Tibial nerve (tissue), 4 donors: ENCODE measurements at regions not wholly inside any gene's neighbourhood (a gene's known extent, or its start where the extent isn't known, plus 50 kb on each side); places are given as distances from the start of the nearest gene placed in this dataset.
"Not testable (repeated sequence)": the region's sequence is repeated elsewhere in the genome, so short reads cannot be mapped to it uniquely, and the experiment has no call there.

Source experiments
- DNase-seq, 2 donors: peaks; one replicate each; pipeline ENCODE4 v3.0.0-alpha.2; 2019; ENCODE audit warnings: low spot score in 2 of 2
- H3K27ac ChIP-seq, 4 donors: fragments of 200-600 bp; sonication (generic) in 3 of 4; one replicate each; pipeline ENCODE4 v1.5.1; 2017 to 2019; ENCODE audit warnings: mild to moderate bottlenecking in 1 of 4
- H3K27me3 ChIP-seq, 2 donors: fragments of 200-600 bp; sonication (generic) in 1 of 2; one replicate each; pipeline versions ENCODE4 v1.5.1 to v1.6.0; 2017 to 2019
- H3K36me3 ChIP-seq, 3 donors: fragments of 200-600 bp; sonication (generic); one replicate each; pipeline ENCODE4 v1.5.1; 2018 to 2019
- H3K4me1 ChIP-seq, 4 donors: fragments of 200-600 bp; sonication (generic) in 3 of 4; one replicate each; pipeline ENCODE4 v1.5.1; 2017 to 2019
- H3K4me3 ChIP-seq, 4 donors: fragments of 200-600 bp; sonication (generic) in 3 of 4; one replicate each; pipeline ENCODE4 v1.5.1; 2017 to 2019; ENCODE audit warnings: mild to moderate bottlenecking in 1 of 4, moderate library complexity in 1 of 4
- H3K9me3 ChIP-seq, 4 donors: fragments of 200-600 bp; sonication (generic) in 3 of 4; one replicate each; pipeline ENCODE4 v1.5.1; 2017 to 2019
- EP300 ChIP-seq, 2 donors: sonication (generic); formaldehyde crosslinking; IDR thresholded peaks; one replicate each; pipeline ENCODE4 v1.6.1; 2017; ENCODE audit warnings: antibody characterized with exemption in 2 of 2, mild to moderate bottlenecking in 1 of 2
- POLR2A ChIP-seq, 2 donors: fragments of 450-650 bp; IDR thresholded peaks; one replicate each; pipeline ENCODE4 v1.6.1; 2017; ENCODE audit warnings: antibody characterized with exemption in 2 of 2, mild to moderate bottlenecking in 2 of 2, moderate library complexity in 2 of 2
- WGBS, 2 donors: methylation state at CpG; one replicate each; pipeline ENCODE4 v1.1.5; 2018; 5-methylcytosine and 5-hydroxymethylcytosine counted together
- TF ChIP-seq, protein P1 (sequence below), 5 experiments: fragments of 200-600 bp in 3 of 5; fragments of 450-650 bp in 2 of 5; sonication (generic) in 3 of 5; IDR thresholded peaks; one replicate each; pipeline ENCODE4 v1.5.1; 2016 to 2019; ENCODE audit warnings: antibody characterized with exemption in 5 of 5, mild to moderate bottlenecking in 3 of 5, moderate library complexity in 2 of 5

DNA sequence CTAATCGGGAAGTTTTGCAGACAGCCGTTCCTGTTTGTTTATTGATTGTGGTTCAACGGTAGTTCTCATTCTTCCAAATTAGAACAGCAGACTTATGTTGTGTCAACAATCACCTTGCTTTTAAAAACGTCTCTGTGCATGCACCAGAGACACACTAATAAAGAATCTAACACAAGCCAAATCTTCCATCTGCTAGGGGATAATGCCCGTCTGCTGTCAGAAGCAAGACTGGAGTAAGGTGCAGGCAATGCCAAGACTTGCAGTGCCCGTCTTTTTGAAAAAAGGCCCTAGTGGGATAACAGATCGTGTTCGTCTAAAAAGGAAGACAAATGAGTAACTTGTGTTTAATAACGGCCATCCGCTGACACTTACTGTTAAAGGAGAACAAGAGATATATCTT lies 158.4 kb downstream of the KCNJ2 start:
- Histone ChIP-seq H3K4me3 (no peak overlapping the region), H3K27me3 (no peaks in the 10 kb centered on the region), H3K9me3 (no peaks in the 10 kb centered on the region), H3K27ac (no peak overlapping the region), H3K4me1 (no peaks in the 10 kb centered on the region), H3K36me3 (no peaks in the 10 kb centered on the region)
- TF ChIP-seq POLR2A (IDR thresholded peaks at IDR 0.05) (no peak), EP300 (IDR thresholded peaks at IDR 0.05) (no peak)
- TF ChIP-seq, protein P1, sequence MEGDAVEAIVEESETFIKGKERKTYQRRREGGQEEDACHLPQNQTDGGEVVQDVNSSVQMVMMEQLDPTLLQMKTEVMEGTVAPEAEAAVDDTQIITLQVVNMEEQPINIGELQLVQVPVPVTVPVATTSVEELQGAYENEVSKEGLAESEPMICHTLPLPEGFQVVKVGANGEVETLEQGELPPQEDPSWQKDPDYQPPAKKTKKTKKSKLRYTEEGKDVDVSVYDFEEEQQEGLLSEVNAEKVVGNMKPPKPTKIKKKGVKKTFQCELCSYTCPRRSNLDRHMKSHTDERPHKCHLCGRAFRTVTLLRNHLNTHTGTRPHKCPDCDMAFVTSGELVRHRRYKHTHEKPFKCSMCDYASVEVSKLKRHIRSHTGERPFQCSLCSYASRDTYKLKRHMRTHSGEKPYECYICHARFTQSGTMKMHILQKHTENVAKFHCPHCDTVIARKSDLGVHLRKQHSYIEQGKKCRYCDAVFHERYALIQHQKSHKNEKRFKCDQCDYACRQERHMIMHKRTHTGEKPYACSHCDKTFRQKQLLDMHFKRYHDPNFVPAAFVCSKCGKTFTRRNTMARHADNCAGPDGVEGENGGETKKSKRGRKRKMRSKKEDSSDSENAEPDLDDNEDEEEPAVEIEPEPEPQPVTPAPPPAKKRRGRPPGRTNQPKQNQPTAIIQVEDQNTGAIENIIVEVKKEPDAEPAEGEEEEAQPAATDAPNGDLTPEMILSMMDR (IDR thresholded peaks at IDR 0.05), result no peak
- DNase-seq, result no peak
- 76% methylated on average over 10 of the region's 10 CpGs for WGBS, 2 donors

DNA sequence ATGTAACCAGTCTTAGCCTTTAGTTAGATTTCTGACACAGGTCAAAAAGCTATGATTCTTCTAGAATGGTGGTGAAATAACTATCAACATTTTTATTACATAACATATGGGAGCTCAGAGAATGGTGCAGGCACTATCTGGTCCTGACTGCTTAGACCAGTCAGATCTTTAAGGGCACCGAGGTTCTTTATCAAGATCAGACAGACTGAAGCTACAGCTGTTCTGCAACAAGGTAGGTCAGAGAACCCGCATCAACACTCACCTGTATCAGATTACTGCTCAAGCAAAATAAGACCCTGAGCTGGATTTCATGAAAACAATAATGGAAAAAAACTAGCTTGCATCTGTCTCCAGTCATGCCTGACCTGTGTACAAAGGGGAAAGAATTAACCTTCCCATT lies 160.4 kb downstream of the KCNJ2 start:
- TF ChIP-seq POLR2A (IDR thresholded peaks at IDR 0.05), result no peak
- TF ChIP-seq, protein P1 (IDR thresholded peaks at IDR 0.05), result no peak
- no peak for TF ChIP-seq EP300 (IDR thresholded peaks at IDR 0.05)
- no peaks in the 10 kb centered on the region for H3K9me3 ChIP-seq
- H3K27ac ChIP-seq, result no peak overlapping the region
- no peak for DNase-seq
- no peaks in the 10 kb centered on the region for H3K36me3 ChIP-seq
- 74 to 88% methylated on average over 2 of the region's 2 CpGs for WGBS, 2 donors
- no peaks in the 10 kb centered on the region for H3K27me3 ChIP-seq
- H3K4me3 ChIP-seq, result no peak overlapping the region
- H3K4me1 ChIP-seq, result no peaks in the 10 kb centered on the region

DNA sequence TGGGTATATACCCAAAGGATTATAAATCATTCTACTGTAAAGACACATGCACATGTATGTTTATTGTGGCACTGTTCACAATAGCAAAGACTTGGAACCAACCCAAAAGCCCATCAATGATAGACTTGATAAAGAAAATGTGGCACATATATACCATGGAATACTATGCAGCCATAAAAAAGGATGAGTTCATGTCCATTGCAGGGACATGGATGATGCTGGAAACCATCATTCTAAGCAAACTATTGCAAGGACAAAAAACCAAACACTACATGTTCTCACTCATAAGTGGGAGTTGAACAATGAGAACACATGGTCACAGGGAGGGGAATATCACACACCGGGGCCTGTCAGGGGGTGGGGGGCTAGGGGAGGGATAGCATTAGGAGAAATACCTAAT lies 161.7 kb downstream of the KCNJ2 start:
- not testable (repeated sequence) for H3K27ac ChIP-seq, H3K9me3 ChIP-seq, H3K4me1 ChIP-seq, H3K27me3 ChIP-seq, H3K4me3 ChIP-seq, DNase-seq, H3K36me3 ChIP-seq
- WGBS, 2 donors, result 92 to 100% methylated on average over 1 of the region's 1 CpG

DNA sequence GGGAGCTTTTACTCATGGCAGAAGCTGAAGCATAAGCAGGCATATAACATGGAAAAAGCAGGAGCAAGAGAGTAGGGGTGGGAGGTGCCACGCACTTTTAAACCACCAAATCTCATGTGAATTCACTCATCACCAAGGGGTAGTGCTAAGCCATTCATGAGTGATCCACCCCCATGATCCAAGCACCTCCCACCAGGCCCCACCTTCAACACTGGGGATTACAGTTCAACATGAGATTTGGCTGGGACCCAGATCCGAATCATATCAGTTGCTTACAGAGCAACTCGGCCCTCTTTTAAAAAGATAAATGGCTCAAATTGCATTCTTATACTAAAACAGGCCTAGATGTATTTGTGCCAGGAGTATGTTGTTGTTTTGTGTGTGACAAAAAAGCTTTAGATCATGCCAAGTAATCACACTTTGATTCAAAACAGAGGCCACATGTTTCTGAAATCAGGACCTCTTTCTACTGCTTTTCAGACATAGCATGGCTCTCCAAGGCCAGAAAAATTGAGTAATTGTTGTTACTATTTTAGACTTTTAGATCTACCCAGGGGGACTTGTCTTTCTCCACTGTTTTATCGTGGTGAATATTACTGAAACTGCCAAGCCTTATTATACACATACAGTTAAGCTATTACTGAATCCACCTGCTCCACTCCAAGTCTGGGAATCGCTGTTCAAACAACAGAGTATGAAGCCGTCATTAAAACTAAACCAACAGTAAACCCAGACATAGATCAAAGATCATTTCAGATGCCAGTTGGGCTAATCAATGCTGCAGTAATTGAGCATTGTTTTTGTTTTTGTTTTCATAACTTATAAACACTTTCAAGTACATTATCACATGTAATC lies 163.3 kb downstream of the KCNJ2 start:
- no peak for DNase-seq
- no peaks in the 10 kb centered on the region for H3K4me1 ChIP-seq
- H3K9me3 ChIP-seq, result no peaks in the 10 kb centered on the region
- no peaks in the 10 kb centered on the region for H3K36me3 ChIP-seq
- TF ChIP-seq, protein P1 (IDR thresholded peaks at IDR 0.05), result no peak
- TF ChIP-seq EP300 (IDR thresholded peaks at IDR 0.05), result no peak
- TF ChIP-seq POLR2A (IDR thresholded peaks at IDR 0.05), result no peak
- H3K4me3 ChIP-seq, result no peak overlapping the region
- no peak overlapping the region for H3K27ac ChIP-seq
- 62 to 76% methylated on average over 6 of the region's 6 CpGs for WGBS, 2 donors
- no peaks in the 10 kb centered on the region for H3K27me3 ChIP-seq

DNA sequence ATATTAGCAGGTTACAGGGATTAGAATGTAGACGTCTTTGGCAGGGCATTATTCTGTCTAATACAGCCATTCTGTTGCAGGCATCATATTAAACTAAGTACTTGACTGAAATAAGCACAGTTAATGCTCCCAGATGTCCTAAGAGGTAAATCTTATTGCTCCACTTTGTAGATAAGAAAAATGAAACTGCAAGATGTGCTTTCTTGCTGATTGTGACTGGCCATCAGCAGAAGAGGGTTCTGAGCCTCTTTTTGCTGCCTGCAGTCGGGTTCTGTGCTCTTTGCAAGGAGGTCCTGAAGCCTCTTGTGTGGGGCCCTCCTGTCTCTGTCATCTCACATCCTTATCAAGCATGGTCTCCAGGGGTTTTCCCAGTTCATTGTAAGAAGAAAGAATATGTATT lies 167.1 kb downstream of the KCNJ2 start:
- Histone ChIP-seq H3K4me1 (no peaks in the 10 kb centered on the region), H3K27ac (no peak overlapping the region), H3K9me3 (no peaks in the 10 kb centered on the region), H3K27me3 (no peaks in the 10 kb centered on the region), H3K4me3 (no peak overlapping the region), H3K36me3 (no peaks in the 10 kb centered on the region)
- WGBS, 2 donors, result 77 to 81% methylated on average over 2 of the region's 2 CpGs
- TF ChIP-seq POLR2A (IDR thresholded peaks at IDR 0.05) (no peak), EP300 (IDR thresholded peaks at IDR 0.05) (no peak)
- no peak for DNase-seq

DNA sequence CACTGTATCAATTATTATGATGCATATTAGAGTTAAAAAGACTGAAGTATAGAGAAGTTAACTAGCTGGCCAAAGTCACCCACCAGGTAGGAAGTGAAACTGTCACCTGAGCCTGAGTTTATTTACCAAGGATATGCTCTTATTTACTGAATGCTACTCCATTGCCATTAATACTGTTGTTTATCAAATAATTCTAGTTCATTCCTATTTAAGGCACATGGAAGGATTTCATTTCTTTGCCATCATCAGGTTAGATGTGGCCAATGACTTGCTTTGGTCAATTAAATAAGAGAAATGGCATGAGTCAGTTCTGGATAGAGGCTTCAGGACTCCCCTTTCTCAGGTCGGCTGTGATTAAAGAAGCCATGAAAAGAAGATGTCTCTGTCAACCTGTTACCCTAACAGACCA lies 169.6 kb downstream of the KCNJ2 start:
- no peak for DNase-seq
- no peaks in the 10 kb centered on the region for H3K9me3 ChIP-seq
- H3K4me1 ChIP-seq, result peaks cover 0 to 3% (median 0%) of the 10 kb centered on the region in 4 donors
- H3K36me3 ChIP-seq, result no peaks in the 10 kb centered on the region
- TF ChIP-seq POLR2A (IDR thresholded peaks at IDR 0.05), result no peak
- WGBS, 2 donors, result 87 to 89% methylated on average over 1 of the region's 1 CpG
- H3K27ac ChIP-seq, result no peak overlapping the region
- H3K27me3 ChIP-seq, result no peaks in the 10 kb centered on the region
- H3K4me3 ChIP-seq, result no peak overlapping the region
